Body of pancreas (tissue), 4 donors: ENCODE measurements at regions not wholly inside any gene's neighbourhood (a gene's known extent, or its start where the extent isn't known, plus 50 kb on each side); places are given as distances from the start of the nearest gene placed in this dataset.

ENCODE experiments used
- CTCF ChIP-seq, 7 experiments: fragments of 450-650 bp in 4 of 7; fragments of 200-600 bp in 3 of 7; sonication (generic) in 3 of 7; IDR thresholded peaks; one replicate each; pipeline ENCODE4 v1.5.1; 2016 to 2019; ENCODE audit warnings: antibody characterized with exemption in 7 of 7
- POLR2A ChIP-seq, 3 donors: fragments of 450-650 bp; IDR thresholded peaks; one replicate each; pipeline ENCODE4 v1.6.1; 2016; ENCODE audit warnings: antibody characterized with exemption in 3 of 3, mild to moderate bottlenecking in 2 of 3

DNA sequence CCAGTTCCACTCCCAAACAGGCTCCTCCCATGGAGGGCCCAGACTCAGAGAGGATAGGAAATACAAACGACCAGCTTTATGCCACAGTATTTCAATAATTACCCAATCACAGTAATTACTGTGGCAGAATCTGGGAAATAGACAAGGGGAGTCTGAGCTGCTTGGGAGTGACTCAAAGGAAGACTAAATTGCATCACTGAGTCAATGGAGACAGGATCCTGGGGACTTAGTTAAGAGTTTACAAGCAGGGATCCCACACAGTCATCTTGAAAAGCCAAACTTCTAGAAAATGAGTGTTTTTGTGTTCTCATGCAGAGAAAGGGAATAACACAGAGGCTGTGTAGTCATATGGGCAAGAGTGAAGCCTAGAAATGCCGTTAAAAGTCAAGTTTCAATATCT lies 1142.1 kb downstream of the CNTNAP5 start:
- TF ChIP-seq CTCF (IDR thresholded peaks at IDR 0.05) (no peak), POLR2A (IDR thresholded peaks at IDR 0.05) (no peak)
